ENCODE measurements at regions not wholly inside any gene's neighbourhood (a gene's known extent, or its start where the extent isn't known, plus 50 kb on each side); places are given as distances from the start of the nearest gene placed in this dataset.

- TF ChIP-seq REST (IDR thresholded peaks at IDR 0.05; ENCODE audit: insufficient replicate concordance, low read depth) (no peak), CTCF (IDR thresholded peaks at IDR 0.05; ENCODE audit: insufficient read depth, low read length) (no peak)
Measured at GRCh38 chr4:181601103-181601502, 642.1 kb upstream of the TENM3 start.

Measured in HL-60 (cell line).